ENCODE measurements at regions not wholly inside any gene's neighbourhood (a gene's known extent, or its start where the extent isn't known, plus 50 kb on each side); places are given as distances from the start of the nearest gene placed in this dataset.

DNA sequence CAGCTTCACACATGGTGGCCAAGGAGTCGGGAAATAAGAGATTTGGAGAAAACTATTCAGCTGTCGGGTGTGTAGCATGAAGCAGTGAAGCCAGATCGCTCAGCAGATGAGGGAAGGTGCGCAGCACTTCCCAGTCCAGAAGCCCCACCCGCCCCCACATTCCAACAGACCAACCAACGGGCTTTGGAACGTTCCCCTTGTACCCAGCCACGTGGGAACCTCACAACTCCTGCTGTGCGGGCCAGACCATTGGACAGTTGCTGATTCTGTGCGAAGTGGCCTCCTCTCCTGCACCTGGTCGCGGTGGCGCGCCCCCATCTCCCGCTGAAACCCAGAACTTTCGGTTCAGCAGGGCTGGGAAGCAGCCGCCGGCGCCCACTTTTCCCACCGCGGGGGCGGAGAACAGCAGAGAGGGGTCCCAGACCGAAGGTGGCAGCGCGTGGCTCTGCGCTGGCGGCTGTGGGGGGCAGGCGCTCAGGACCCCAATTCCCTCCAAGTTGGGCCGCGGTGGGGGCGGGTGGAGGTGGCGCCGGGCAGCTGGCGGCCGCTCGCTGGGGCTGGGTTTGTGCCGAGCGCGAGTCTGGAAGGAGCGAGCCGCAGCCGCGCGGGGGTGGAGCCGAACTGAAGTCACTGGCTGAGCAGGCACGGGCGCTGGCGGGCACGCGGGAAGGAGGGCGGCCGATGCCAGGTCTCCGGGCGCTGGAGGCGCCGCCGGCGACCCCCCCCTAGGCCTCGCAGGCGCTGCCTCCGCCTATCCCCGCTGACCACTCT, 1301.5 kb upstream of the SORCS1 start:
- H3K79me2 ChIP-seq (ENCODE audit: insufficient read depth, low read length): no peaks in the 10 kb centered on the region
- Mint-ChIP-seq H3K27ac (no peak overlapping the region), H3K9me3 (peaks cover 7 to 11% of the 10 kb centered on the region in 2 experiments; a peak in 4 of 5 replicates), H3K27me3 (ENCODE audit: low read depth) (peaks cover 41% of the 10 kb centered on the region), H3K4me1 (no peaks in the 10 kb centered on the region), H3K4me3 (peak overlapping the region; percentile 70 to 84), H3K36me3 (ENCODE audit: insufficient read depth in 1 of 3, low read depth in 3 of 3) (peaks cover 0 to 4% (median 1%) of the 10 kb centered on the region in 3 experiments; a peak in 3 of 7 replicates)
- DNase-seq: peak; percentile 67
- no peak overlapping the region for H2AK5ac ChIP-seq (ENCODE audit: insufficient read length, low read length)
- no peaks in the 10 kb centered on the region for H3K4me1 ChIP-seq (ENCODE audit: insufficient read depth, low read length)
- no CpG with 5 or more reads among the region's 62 CpGs for WGBS (ENCODE audit: extremely low coverage, insufficient read length, low lambda C conversion rate)
- peak overlapping the region; percentile 66 for H3K18ac ChIP-seq (ENCODE audit: insufficient read length, low read depth, low read length)
- H3K14ac ChIP-seq (ENCODE audit: insufficient read depth, low read length): peak overlapping the region; percentile 65
- H4K20me1 ChIP-seq (ENCODE audit: control insufficient read depth, insufficient read depth, insufficient read length): no peaks in the 10 kb centered on the region
- H3K4ac ChIP-seq (ENCODE audit: low read depth, low read length): no peak overlapping the region
- H4K91ac ChIP-seq (ENCODE audit: insufficient read length, low read depth, low read length): no peak overlapping the region
- H2BK20ac ChIP-seq (ENCODE audit: low read depth, low read length, poor library complexity, severe bottlenecking): no peak overlapping the region
- H2BK5ac ChIP-seq (ENCODE audit: insufficient read length, low read length): no peak overlapping the region
- H3K27me3 ChIP-seq (ENCODE audit: insufficient read depth, low read length): peaks cover 2% of the 10 kb centered on the region; the same call in 1 of the 2 replicates
- no peak overlapping the region for H3K56ac ChIP-seq (ENCODE audit: insufficient read length, low read depth, low read length)
- no peak overlapping the region for H3K27ac ChIP-seq (ENCODE audit: insufficient read length, low read depth, low read length)
- H2AFZ ChIP-seq (ENCODE audit: low read length): no peak overlapping the region
- H2BK15ac ChIP-seq (ENCODE audit: low read depth, low read length): no peak overlapping the region
- H3K23ac ChIP-seq (ENCODE audit: insufficient read length, low read depth, low read length): no peak overlapping the region
- H4K8ac ChIP-seq (replicated peaks; ENCODE audit: insufficient read length, low read depth, low read length): no peak overlapping the region
- no peak overlapping the region for H3K9ac ChIP-seq (ENCODE audit: extremely low read depth, insufficient read length, low read length)
- no peak overlapping the region for H2BK120ac ChIP-seq (ENCODE audit: low read depth, low read length, poor library complexity, severe bottlenecking)
- H3K79me1 ChIP-seq (ENCODE audit: insufficient read depth, low read depth, low read length, poor library complexity, severe bottlenecking): no peaks in the 10 kb centered on the region
- H4K5ac ChIP-seq (ENCODE audit: insufficient read length, low read depth, low read length): no peak overlapping the region
- TF ChIP-seq, protein P1, sequence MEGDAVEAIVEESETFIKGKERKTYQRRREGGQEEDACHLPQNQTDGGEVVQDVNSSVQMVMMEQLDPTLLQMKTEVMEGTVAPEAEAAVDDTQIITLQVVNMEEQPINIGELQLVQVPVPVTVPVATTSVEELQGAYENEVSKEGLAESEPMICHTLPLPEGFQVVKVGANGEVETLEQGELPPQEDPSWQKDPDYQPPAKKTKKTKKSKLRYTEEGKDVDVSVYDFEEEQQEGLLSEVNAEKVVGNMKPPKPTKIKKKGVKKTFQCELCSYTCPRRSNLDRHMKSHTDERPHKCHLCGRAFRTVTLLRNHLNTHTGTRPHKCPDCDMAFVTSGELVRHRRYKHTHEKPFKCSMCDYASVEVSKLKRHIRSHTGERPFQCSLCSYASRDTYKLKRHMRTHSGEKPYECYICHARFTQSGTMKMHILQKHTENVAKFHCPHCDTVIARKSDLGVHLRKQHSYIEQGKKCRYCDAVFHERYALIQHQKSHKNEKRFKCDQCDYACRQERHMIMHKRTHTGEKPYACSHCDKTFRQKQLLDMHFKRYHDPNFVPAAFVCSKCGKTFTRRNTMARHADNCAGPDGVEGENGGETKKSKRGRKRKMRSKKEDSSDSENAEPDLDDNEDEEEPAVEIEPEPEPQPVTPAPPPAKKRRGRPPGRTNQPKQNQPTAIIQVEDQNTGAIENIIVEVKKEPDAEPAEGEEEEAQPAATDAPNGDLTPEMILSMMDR (conservative IDR thresholded peaks at IDR 0.05): no peak
- no peak overlapping the region for H2BK12ac ChIP-seq (ENCODE audit: insufficient read length, low read depth, low read length)
- no peak overlapping the region for H3T11ph ChIP-seq (ENCODE audit: low read length)
- no peaks in the 10 kb centered on the region for H3K9me3 ChIP-seq (ENCODE audit: control insufficient read depth, low read depth, low read length)
- H3K23me2 ChIP-seq (ENCODE audit: insufficient read length, low read depth, low read length, poor library complexity, severe bottlenecking): no peaks in the 10 kb centered on the region
- H3K4me2 ChIP-seq (ENCODE audit: insufficient read depth, insufficient read length, low read length): peak overlapping the region; percentile 49

Measured in H9 (cell line).